K562 (cell line): ENCODE measurements at regions not wholly inside any gene's neighbourhood (a gene's known extent, or its start where the extent isn't known, plus 50 kb on each side); places are given as distances from the start of the nearest gene placed in this dataset.

Source experiments
- ATAC-seq: fragments of 200-7000 bp; cut with Tn5 transposase; 3 replicates; pipeline ENCODE4 v1.9.1; 2020; ENCODE audit warnings: moderate library complexity
- BruUV-seq: library from RNA; stranded (reverse); fragments of 400-500 nt; replicated peaks from 2 replicates; lab custom pipeline; 2021; lab: Mats Ljungman, UMichigan
- CTCF ChIA-PET: fragments of 300-600 bp; formaldehyde crosslinking; extraction: SDS; loops from one replicate; lab custom pipeline; 2021; ENCODE audit warnings: low intra/inter-chr PET ratio; lab: Yijun Ruan, JAX
- POLR2A ChIA-PET: fragments of 300-600, 350-650 bp; sonication (Branson Sonifier 250); formaldehyde crosslinking; extraction: SDS; loops from one replicate; lab custom pipeline; 2021; ENCODE audit warnings: antibody characterized with exemption, inconsistent platforms; lab: Yijun Ruan, JAX
- DNase-seq, 4 experiments: peaks; one replicate each; pipeline versions ENCODE4 v3.0.0 to v3.0.0-alpha.2; 2011 to 2018; ENCODE audit warnings: low spot score in 3 of 4, mixed read lengths in 3 of 4; ENCODE audit errors: extremely low read depth in 1 of 4
- FAIRE-seq: peaks from 2 replicates; lab custom pipeline; 2011; peaks lifted over from hg19 to GRCh38; lab: Jason Lieb, UNC
- H2AFZ ChIP-seq: 2 replicates; pipeline ENCODE4 v1.6.0; 2011; ENCODE audit warnings: low read depth, low read length, control low read depth, inconsistent platforms
- H3K27ac ChIP-seq: fragments of 200-600 bp; 3 replicates; pipeline ENCODE4 v1.8.0; 2011; ENCODE audit warnings: low read depth, mild to moderate bottlenecking, control low read depth, inconsistent platforms, low read length, moderate library complexity, mixed read lengths; ENCODE audit errors: extremely low read depth
- H3K27me3 ChIP-seq, 2 experiments: fragments of 300-600 bp in 1 of 2; 2 replicates in 1 of 2; 3 replicates in 1 of 2; pipeline versions ENCODE4 v1.6.0 to v1.8.0; 2011; ENCODE audit warnings: inconsistent platforms in 2 of 2, low read length in 2 of 2, mild to moderate bottlenecking in 1 of 2, mixed read lengths in 1 of 2, moderate library complexity in 1 of 2; ENCODE audit not compliant: control insufficient read depth in 2 of 2, insufficient read depth in 2 of 2
- H3K36me3 ChIP-seq: fragments of 300-600 bp; 3 replicates; pipeline ENCODE4 v1.8.0; 2011; ENCODE audit warnings: mild to moderate bottlenecking, low read length, inconsistent platforms; ENCODE audit not compliant: control insufficient read depth, insufficient read depth
- H3K4me1 ChIP-seq, 2 experiments: fragments of 200-600 bp in 1 of 2; replicated peaks in 1 of 2; 2 replicates in 1 of 2; 3 replicates in 1 of 2; pipeline versions ENCODE4 v1.5.1 to v1.8.0; 2011; ENCODE audit warnings: inconsistent platforms in 2 of 2, low read length in 2 of 2, mild to moderate bottlenecking in 1 of 2, mixed read lengths in 1 of 2, moderate library complexity in 1 of 2; ENCODE audit not compliant: control insufficient read depth in 2 of 2, insufficient read depth in 2 of 2
- H3K4me2 ChIP-seq: 2 replicates; pipeline ENCODE4 v1.6.1; 2011; ENCODE audit warnings: low read length, control low read depth, inconsistent platforms, mixed read lengths; ENCODE audit not compliant: insufficient read depth
- H3K4me3 ChIP-seq: fragments of 200-600 bp; sonication (generic), shearing (Covaris generic); 2 replicates; pipeline ENCODE4 v1.5.1; 2016; ENCODE audit warnings: control low read depth, inconsistent platforms
- H3K79me2 ChIP-seq: fragments of 200-600 bp; 3 replicates; pipeline ENCODE4 v1.8.0; 2011; ENCODE audit warnings: low read length, inconsistent platforms; ENCODE audit not compliant: control insufficient read depth, insufficient read depth
- H3K9ac ChIP-seq, 2 experiments: 2 replicates each; pipeline versions ENCODE4 v1.6.0 to v1.6.1; 2011; ENCODE audit warnings: low read depth in 2 of 2, low read length in 2 of 2, control low read depth in 1 of 2, inconsistent platforms in 1 of 2, mild to moderate bottlenecking in 1 of 2, mixed read lengths in 1 of 2; ENCODE audit not compliant: insufficient read depth in 1 of 2
- H3K9me1 ChIP-seq: one replicate; pipeline ENCODE4 v1.6.0; 2011; ENCODE audit warnings: inconsistent platforms, mild to moderate bottlenecking, low read length, moderate library complexity; ENCODE audit not compliant: control insufficient read depth, insufficient read depth
- H3K9me3 ChIP-seq: replicated peaks from 2 replicates; pipeline ENCODE4 v1.5.1; 2011; ENCODE audit warnings: low read depth, low read length, inconsistent platforms; ENCODE audit not compliant: control insufficient read depth, insufficient read depth
- H4K20me1 ChIP-seq: replicated peaks from 2 replicates; pipeline ENCODE4 v1.6.1; 2011; ENCODE audit warnings: low read length, inconsistent platforms, mixed read lengths; ENCODE audit not compliant: control insufficient read depth, insufficient read depth
- BACH1 ChIP-seq: fragments of 200-800 bp; sonication (Bioruptor generic); IDR thresholded peaks from 2 replicates; pipeline ENCODE4 v1.6.1; 2016; ENCODE audit warnings: missing genetic modification characterization, missing compliant biosample characterization
- HDAC6 ChIP-seq: IDR thresholded peaks from 2 replicates; pipeline ENCODE4 v1.6.1; 2012; ENCODE audit warnings: low read depth, mild to moderate bottlenecking, control low read depth, inconsistent platforms, low read length, moderate library complexity
- KDM2B ChIP-seq: fragments of 250-450 bp; sonication (Bioruptor Pico); IDR thresholded peaks from 2 replicates; pipeline ENCODE4 v1.8.0; 2021; ENCODE audit warnings: mild to moderate bottlenecking, moderate library complexity
- NFE2 ChIP-seq: IDR thresholded peaks from 2 replicates; pipeline ENCODE4 v1.6.1; 2014; ENCODE audit warnings: antibody characterized with exemption, low read depth
- PHB ChIP-seq: fragments of 250-450 bp; sonication (Bioruptor Pico); IDR thresholded peaks from 2 replicates; pipeline ENCODE4 v1.5.0; 2021
- PML ChIP-seq: IDR thresholded peaks from 2 replicates; pipeline ENCODE4 v1.6.1; 2012; ENCODE audit warnings: low read length, inconsistent platforms
- PRMT5 ChIP-seq: sonication (generic); formaldehyde crosslinking; IDR thresholded peaks from 2 replicates; pipeline ENCODE4 v1.5.0; 2020; ENCODE audit warnings: missing genetic modification reagents
- SIRT6 ChIP-seq: IDR thresholded peaks from one replicate; pipeline ENCODE4 v1.6.1; 2012; ENCODE audit warnings: low read depth, mild to moderate bottlenecking, control low read depth, inconsistent platforms, low read length, moderate library complexity
- SOX6 ChIP-seq: fragments of 450-650 bp; IDR thresholded peaks from 2 replicates; pipeline ENCODE4 v1.6.1; 2014; ENCODE audit warnings: mild to moderate bottlenecking
- THAP7 ChIP-seq: fragments of 250-450 bp; sonication (Bioruptor Pico); IDR thresholded peaks from 2 replicates; pipeline ENCODE4 v1.5.0; 2021
- XRCC3 ChIP-seq: fragments of 450-650 bp; IDR thresholded peaks from 2 replicates; pipeline ENCODE4 v1.6.1; 2017; ENCODE audit warnings: mild to moderate bottlenecking, moderate library complexity
- ZBTB7A ChIP-seq: IDR thresholded peaks from 2 replicates; pipeline ENCODE4 v1.6.1; 2011; ENCODE audit warnings: low read depth, mild to moderate bottlenecking, low read length, moderate library complexity, borderline replicate concordance; ENCODE audit not compliant: control insufficient read depth
- ZFP1 ChIP-seq: fragments of 450-650 bp; formaldehyde crosslinking; IDR thresholded peaks from 2 replicates; pipeline ENCODE4 v1.4.0; 2020; ENCODE audit warnings: mild to moderate bottlenecking, mixed read lengths
- ZNF668 ChIP-seq: fragments of 250-450 bp; sonication (Bioruptor Pico); IDR thresholded peaks from 2 replicates; pipeline ENCODE4 v1.8.0; 2022; ENCODE audit warnings: mild to moderate bottlenecking, inconsistent platforms
- ZNF780A ChIP-seq: fragments of 250-450 bp; sonication (Bioruptor Pico); IDR thresholded peaks from 2 replicates; pipeline ENCODE4 v1.5.0; 2021; ENCODE audit warnings: mild to moderate bottlenecking
- ZSCAN29 ChIP-seq: fragments of 450-650 bp; IDR thresholded peaks from 2 replicates; pipeline ENCODE4 v1.6.1; 2017
- WGBS: fragments of 100-300 bp; shearing (Covaris generic); methylation state at CpG from one replicate; pipeline ENCODE4 v1.1.6; 2016; ENCODE audit warnings: low coverage, mixed read lengths; ENCODE audit not compliant: insufficient coverage; ENCODE audit errors: missing lambda C conversion rate; 5-methylcytosine and 5-hydroxymethylcytosine counted together
- in situ Hi-C: fragments of 300-500 bp; cut with MboI; formaldehyde crosslinking; loops from 4 replicates; pipeline ENCODE4 v1.15.0; 2018; ENCODE audit warnings: inconsistent platforms, mixed read lengths
- intact Hi-C: fragments of 100-400 bp; cut with micrococcal nuclease; formaldehyde crosslinking; loops from 2 replicates; pipeline ENCODE4 v1.14.2; 2022
- TF ChIP-seq, protein P1 (sequence below): sonication (generic); formaldehyde crosslinking; IDR thresholded peaks from 2 replicates; pipeline ENCODE4 v1.8.1; 2023; ENCODE audit warnings: mild to moderate bottlenecking, missing genetic modification reagents
- TF ChIP-seq, protein P2 (sequence below): sonication (generic); formaldehyde crosslinking; IDR thresholded peaks from 2 replicates; pipeline ENCODE4 v1.5.0; 2020; ENCODE audit warnings: missing genetic modification reagents
- TF ChIP-seq, protein P3 (sequence below): sonication (generic); formaldehyde crosslinking; IDR thresholded peaks from 2 replicates; pipeline ENCODE4 v1.8.0; 2022; ENCODE audit warnings: mild to moderate bottlenecking, missing genetic modification reagents

DNA sequence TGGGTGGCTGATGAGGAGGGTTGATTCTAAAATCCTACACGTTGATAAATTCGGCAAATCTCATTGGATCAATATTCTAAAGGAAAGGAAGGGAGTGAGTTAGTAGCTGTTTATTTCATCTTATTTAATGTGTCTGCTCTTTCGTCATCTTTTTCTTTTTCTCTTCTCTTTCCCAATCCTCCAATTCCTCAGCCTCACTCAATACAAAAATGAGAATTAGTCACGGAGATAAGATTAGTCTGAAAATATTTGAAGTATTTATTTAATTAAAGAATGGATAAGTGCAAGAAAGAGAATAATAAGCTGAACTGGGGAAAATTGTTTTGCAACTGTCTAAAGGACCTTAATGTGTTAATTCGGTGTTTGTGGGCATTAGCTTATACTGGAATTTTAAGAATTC, 1095.1 kb downstream of the DTWD2 start (continued):
- TF ChIP-seq THAP7 (CRISPR knock-in tag) (no peak), KDM2B (CRISPR knock-in tag) (no peak)
- TF ChIP-seq, protein P1, sequence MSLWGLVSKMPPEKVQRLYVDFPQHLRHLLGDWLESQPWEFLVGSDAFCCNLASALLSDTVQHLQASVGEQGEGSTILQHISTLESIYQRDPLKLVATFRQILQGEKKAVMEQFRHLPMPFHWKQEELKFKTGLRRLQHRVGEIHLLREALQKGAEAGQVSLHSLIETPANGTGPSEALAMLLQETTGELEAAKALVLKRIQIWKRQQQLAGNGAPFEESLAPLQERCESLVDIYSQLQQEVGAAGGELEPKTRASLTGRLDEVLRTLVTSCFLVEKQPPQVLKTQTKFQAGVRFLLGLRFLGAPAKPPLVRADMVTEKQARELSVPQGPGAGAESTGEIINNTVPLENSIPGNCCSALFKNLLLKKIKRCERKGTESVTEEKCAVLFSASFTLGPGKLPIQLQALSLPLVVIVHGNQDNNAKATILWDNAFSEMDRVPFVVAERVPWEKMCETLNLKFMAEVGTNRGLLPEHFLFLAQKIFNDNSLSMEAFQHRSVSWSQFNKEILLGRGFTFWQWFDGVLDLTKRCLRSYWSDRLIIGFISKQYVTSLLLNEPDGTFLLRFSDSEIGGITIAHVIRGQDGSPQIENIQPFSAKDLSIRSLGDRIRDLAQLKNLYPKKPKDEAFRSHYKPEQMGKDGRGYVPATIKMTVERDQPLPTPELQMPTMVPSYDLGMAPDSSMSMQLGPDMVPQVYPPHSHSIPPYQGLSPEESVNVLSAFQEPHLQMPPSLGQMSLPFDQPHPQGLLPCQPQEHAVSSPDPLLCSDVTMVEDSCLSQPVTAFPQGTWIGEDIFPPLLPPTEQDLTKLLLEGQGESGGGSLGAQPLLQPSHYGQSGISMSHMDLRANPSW (CRISPR knock-in tag): no peak

DNA sequence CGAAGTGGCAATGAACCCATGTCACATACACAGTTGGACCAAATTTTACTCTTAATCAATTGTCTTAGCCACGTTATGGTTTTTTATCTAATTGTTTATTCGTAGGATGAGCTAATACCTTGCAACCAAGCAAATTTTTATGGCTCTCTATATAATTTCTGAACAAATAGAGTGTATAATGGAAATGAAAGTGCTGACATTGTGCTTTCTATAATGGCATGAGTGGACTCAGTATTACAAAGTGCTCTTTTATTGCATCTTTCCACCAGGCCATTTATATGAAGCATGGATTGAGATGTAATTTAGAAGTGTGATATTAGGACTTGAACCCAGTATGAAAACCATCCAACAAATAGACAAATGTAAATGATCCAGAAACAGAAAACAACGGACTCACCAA, 1096.0 kb downstream of the DTWD2 start:
- H3K27me3 ChIP-seq: no peaks in the 10 kb centered on the region
- no peak overlapping the region for H3K27ac ChIP-seq
- no peak overlapping the region for H3K4me2 ChIP-seq
- H3K9me1 ChIP-seq: no peaks in the 10 kb centered on the region
- ATAC-seq (no peak), FAIRE-seq (no peak), DNase-seq (no peak)
- H2AFZ ChIP-seq: no peak overlapping the region
- ChIA-PET CTCF (no interaction called here), POLR2A (no interaction called here)
- no peaks in the 10 kb centered on the region for H3K4me1 ChIP-seq
- intact Hi-C loops (no loop called here), in situ Hi-C loops (no loop called here)
- 0% methylated on average over 4 of the region's 4 CpGs for WGBS
- no peaks in the 10 kb centered on the region for H3K79me2 ChIP-seq
- H4K20me1 ChIP-seq: no peaks in the 10 kb centered on the region
- no peak overlapping the region for H3K9ac ChIP-seq
- no TSS peak for BruUV-seq
- no peaks in the 10 kb centered on the region for H3K9me3 ChIP-seq
- H3K36me3 ChIP-seq: no peaks in the 10 kb centered on the region
- H3K4me3 ChIP-seq: no peak overlapping the region
- no peak for TF ChIP-seq PRMT5
- TF ChIP-seq, protein P2, sequence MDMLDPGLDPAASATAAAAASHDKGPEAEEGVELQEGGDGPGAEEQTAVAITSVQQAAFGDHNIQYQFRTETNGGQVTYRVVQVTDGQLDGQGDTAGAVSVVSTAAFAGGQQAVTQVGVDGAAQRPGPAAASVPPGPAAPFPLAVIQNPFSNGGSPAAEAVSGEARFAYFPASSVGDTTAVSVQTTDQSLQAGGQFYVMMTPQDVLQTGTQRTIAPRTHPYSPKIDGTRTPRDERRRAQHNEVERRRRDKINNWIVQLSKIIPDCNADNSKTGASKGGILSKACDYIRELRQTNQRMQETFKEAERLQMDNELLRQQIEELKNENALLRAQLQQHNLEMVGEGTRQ: no peak
- TF ChIP-seq PHB: no peak
- no peak for TF ChIP-seq ZSCAN29
- TF ChIP-seq NFE2: no peak
- TF ChIP-seq ZNF668 (CRISPR knock-in tag): no peak
- no peak for TF ChIP-seq ZFP1 (CRISPR knock-in tag)
- no peak for TF ChIP-seq ZBTB7A
- no peak for TF ChIP-seq BACH1
- TF ChIP-seq PML: no peak
- TF ChIP-seq SIRT6: no peak
- no peak for TF ChIP-seq SOX6
- TF ChIP-seq, protein P3, sequence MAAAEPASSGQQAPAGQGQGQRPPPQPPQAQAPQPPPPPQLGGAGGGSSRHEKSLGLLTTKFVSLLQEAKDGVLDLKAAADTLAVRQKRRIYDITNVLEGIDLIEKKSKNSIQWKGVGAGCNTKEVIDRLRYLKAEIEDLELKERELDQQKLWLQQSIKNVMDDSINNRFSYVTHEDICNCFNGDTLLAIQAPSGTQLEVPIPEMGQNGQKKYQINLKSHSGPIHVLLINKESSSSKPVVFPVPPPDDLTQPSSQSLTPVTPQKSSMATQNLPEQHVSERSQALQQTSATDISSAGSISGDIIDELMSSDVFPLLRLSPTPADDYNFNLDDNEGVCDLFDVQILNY (CRISPR knock-in tag): no peak
- TF ChIP-seq ZNF780A (CRISPR knock-in tag): no peak
- no peak for TF ChIP-seq XRCC3
- TF ChIP-seq HDAC6: no peak
